ENCODE measurements at regions not wholly inside any gene's neighbourhood (a gene's known extent, or its start where the extent isn't known, plus 50 kb on each side); places are given as distances from the start of the nearest gene placed in this dataset.

- TF ChIP-seq CTCF (IDR thresholded peaks at IDR 0.05) (no peak), ZFX (IDR thresholded peaks at IDR 0.05; ENCODE audit: borderline replicate concordance) (no peak)
These were observed 74.6 kb downstream of the ZNF648 start for GRCh38 chr1:181986907-181987305.

Measured in 22Rv1 (cell line).